ENCODE measurements at regions not wholly inside any gene's neighbourhood (a gene's known extent, or its start where the extent isn't known, plus 50 kb on each side); places are given as distances from the start of the nearest gene placed in this dataset.
"Not testable (repeated sequence)": the region's sequence is repeated elsewhere in the genome, so short reads cannot be mapped to it uniquely, and the experiment has no call there.

GRCh38 chr6:168796106-168796505 lies 355.1 kb downstream of the SMOC2 start:
- H4K20me1 ChIP-seq (ENCODE audit: insufficient read depth, low read length): no peaks in the 10 kb centered on the region
- H3K4me3 ChIP-seq (ENCODE audit: low read depth in 1 of 2, low read length in 2 of 2): no peak overlapping the region
- no peaks in the 10 kb centered on the region for H3K36me3 ChIP-seq (ENCODE audit: insufficient read depth, low read length)
- no peaks in the 10 kb centered on the region for H3K9me3 ChIP-seq (ENCODE audit: insufficient read depth, low read length, severe bottlenecking)
- H3K79me2 ChIP-seq (ENCODE audit: insufficient read depth, low read length): no peaks in the 10 kb centered on the region
- no peaks in the 10 kb centered on the region for H3K27me3 ChIP-seq (ENCODE audit: insufficient read depth, low read length, poor library complexity)
- H3K27ac ChIP-seq (ENCODE audit: low read length): no peak overlapping the region
- no peak for TF ChIP-seq EZH2 (IDR thresholded peaks at IDR 0.05; ENCODE audit: borderline replicate concordance, low read depth, low read length, severe bottlenecking)
- TF ChIP-seq CTCF (IDR thresholded peaks at IDR 0.05; ENCODE audit: borderline replicate concordance, extremely low read depth, low read length, poor library complexity, severe bottlenecking): no peak
- no peaks in the 10 kb centered on the region for H3K4me1 ChIP-seq (ENCODE audit: insufficient read depth, low read length)
- DNase-seq (no peak), ATAC-seq (ENCODE audit: insufficient read depth, low read depth) (no peak)
- H3K9ac ChIP-seq (ENCODE audit: low read depth, low read length): no peak overlapping the region
- H3K4me2 ChIP-seq (ENCODE audit: insufficient read depth, low read length): no peak overlapping the region
- H2AFZ ChIP-seq (ENCODE audit: low read depth, low read length): no peak overlapping the region

GRCh38 chr6:168795611-168796010 lies 354.6 kb downstream of the SMOC2 start:
- not testable (repeated sequence) for H2AFZ ChIP-seq (ENCODE audit: low read depth, low read length); H3K27me3 ChIP-seq (ENCODE audit: insufficient read depth, low read length, poor library complexity); H3K79me2 ChIP-seq (ENCODE audit: insufficient read depth, low read length); H3K9ac ChIP-seq (ENCODE audit: low read depth, low read length); ATAC-seq (ENCODE audit: insufficient read depth, low read depth); H3K4me1 ChIP-seq (ENCODE audit: insufficient read depth, low read length); DNase-seq; H3K4me2 ChIP-seq (ENCODE audit: insufficient read depth, low read length); H3K27ac ChIP-seq (ENCODE audit: low read length); H3K9me3 ChIP-seq (ENCODE audit: insufficient read depth, low read length, severe bottlenecking); H3K4me3 ChIP-seq (ENCODE audit: low read depth in 1 of 2, low read length in 2 of 2); H4K20me1 ChIP-seq (ENCODE audit: insufficient read depth, low read length); H3K36me3 ChIP-seq (ENCODE audit: insufficient read depth, low read length)

DNA sequence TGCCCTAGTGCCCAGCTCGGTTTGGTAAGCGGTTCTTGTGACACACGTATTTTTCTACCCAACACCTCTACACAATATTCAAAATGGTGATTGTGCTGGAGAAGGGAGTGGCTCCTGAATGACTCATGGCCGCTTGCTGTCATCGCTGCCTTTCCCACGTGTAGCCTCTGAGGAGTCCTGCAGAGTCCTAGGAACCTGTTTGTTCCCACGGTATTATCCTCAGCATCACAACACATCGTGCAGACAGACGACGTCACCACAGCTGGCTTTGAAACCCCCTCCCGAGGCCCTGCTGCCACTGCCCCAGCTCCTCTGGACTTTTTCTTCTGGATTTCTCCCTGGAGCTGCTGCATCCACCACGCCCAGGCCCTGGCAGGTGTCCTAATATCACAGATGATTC lies 353.5 kb downstream of the SMOC2 start:
- Histone ChIP-seq H3K27ac (ENCODE audit: low read length) (no peak overlapping the region), H3K4me2 (ENCODE audit: insufficient read depth, low read length) (no peak overlapping the region), H3K79me2 (ENCODE audit: insufficient read depth, low read length) (no peaks in the 10 kb centered on the region), H2AFZ (ENCODE audit: low read depth, low read length) (no peak overlapping the region), H3K9ac (ENCODE audit: low read depth, low read length) (no peak overlapping the region), H3K9me3 (ENCODE audit: insufficient read depth, low read length, severe bottlenecking) (no peaks in the 10 kb centered on the region), H3K4me3 (ENCODE audit: low read depth in 1 of 2, low read length in 2 of 2) (no peak overlapping the region), H3K4me1 (ENCODE audit: insufficient read depth, low read length) (no peaks in the 10 kb centered on the region), H4K20me1 (ENCODE audit: insufficient read depth, low read length) (no peaks in the 10 kb centered on the region), H3K36me3 (ENCODE audit: insufficient read depth, low read length) (no peaks in the 10 kb centered on the region), H3K27me3 (ENCODE audit: insufficient read depth, low read length, poor library complexity) (no peaks in the 10 kb centered on the region)
- no peak for DNase-seq
- ATAC-seq (ENCODE audit: insufficient read depth, low read depth): no peak
- TF ChIP-seq CTCF (IDR thresholded peaks at IDR 0.05; ENCODE audit: borderline replicate concordance, extremely low read depth, low read length, poor library complexity, severe bottlenecking) (no peak), EZH2 (IDR thresholded peaks at IDR 0.05; ENCODE audit: borderline replicate concordance, low read depth, low read length, severe bottlenecking) (no peak)

- H3K4me3 ChIP-seq (ENCODE audit: low read depth in 1 of 2, low read length in 2 of 2): no peak overlapping the region
- no peak overlapping the region for H2AFZ ChIP-seq (ENCODE audit: low read depth, low read length)
- H3K27me3 ChIP-seq (ENCODE audit: insufficient read depth, low read length, poor library complexity): no peaks in the 10 kb centered on the region
- no peaks in the 10 kb centered on the region for H3K36me3 ChIP-seq (ENCODE audit: insufficient read depth, low read length)
- H3K27ac ChIP-seq (ENCODE audit: low read length): no peak overlapping the region
- H3K4me2 ChIP-seq (ENCODE audit: insufficient read depth, low read length): no peak overlapping the region
- no peaks in the 10 kb centered on the region for H3K9me3 ChIP-seq (ENCODE audit: insufficient read depth, low read length, severe bottlenecking)
- no peaks in the 10 kb centered on the region for H3K4me1 ChIP-seq (ENCODE audit: insufficient read depth, low read length)
- no peak overlapping the region for H3K9ac ChIP-seq (ENCODE audit: low read depth, low read length)
- no peak for DNase-seq
- H4K20me1 ChIP-seq (ENCODE audit: insufficient read depth, low read length): no peaks in the 10 kb centered on the region
- TF ChIP-seq EZH2 (IDR thresholded peaks at IDR 0.05; ENCODE audit: borderline replicate concordance, low read depth, low read length, severe bottlenecking) (no peak), CTCF (IDR thresholded peaks at IDR 0.05; ENCODE audit: borderline replicate concordance, extremely low read depth, low read length, poor library complexity, severe bottlenecking) (no peak)
- H3K79me2 ChIP-seq (ENCODE audit: insufficient read depth, low read length): no peaks in the 10 kb centered on the region
- ATAC-seq (ENCODE audit: insufficient read depth, low read depth): no peak
These were observed 352.7 kb downstream of the SMOC2 start for GRCh38 chr6:168793649-168794048.
